ENCODE measurements at regions not wholly inside any gene's neighbourhood (a gene's known extent, or its start where the extent isn't known, plus 50 kb on each side); places are given as distances from the start of the nearest gene placed in this dataset.

GRCh38 chr15:69587723-69588426 is 135.3 kb downstream of the RPLP1 start:
- TF ChIP-seq CTCF (IDR thresholded peaks at IDR 0.05) (no peak), RXRA (IDR thresholded peaks at IDR 0.05; ENCODE audit: borderline replicate concordance, low read depth) (no peak), POLR2AphosphoS5 (IDR thresholded peaks at IDR 0.05; ENCODE audit: low read depth, low read length) (no peak), JUND (IDR thresholded peaks at IDR 0.05) (no peak), EZH2phosphoT487 (IDR thresholded peaks at IDR 0.05; ENCODE audit: borderline replicate concordance, low read depth) (no peak), GABPA (IDR thresholded peaks at IDR 0.05; ENCODE audit: low read depth) (no peak), FOSL2 (IDR thresholded peaks at IDR 0.05; ENCODE audit: borderline replicate concordance, low read depth) (no peak), NFIC (IDR thresholded peaks at IDR 0.05; ENCODE audit: borderline replicate concordance) (no peak)

All from SK-N-SH (cell line).